ENCODE measurements at regions not wholly inside any gene's neighbourhood (a gene's known extent, or its start where the extent isn't known, plus 50 kb on each side); places are given as distances from the start of the nearest gene placed in this dataset.

GRCh38 chr16:66194866-66195265 is 171.6 kb upstream of the CDH5 start:
- no peak for TF ChIP-seq CTCF (IDR thresholded peaks at IDR 0.05; ENCODE audit: low read depth, low read length)
- no peak overlapping the region for H3K4me3 ChIP-seq (ENCODE audit: low read depth, low read length)

- no peak for TF ChIP-seq CTCF (IDR thresholded peaks at IDR 0.05; ENCODE audit: low read depth, low read length)
- no peak overlapping the region for H3K4me3 ChIP-seq (ENCODE audit: low read depth, low read length)
Observed at GRCh38 chr16:66193543-66194229, 172.8 kb upstream of the CDH5 start.

- H3K4me3 ChIP-seq (ENCODE audit: low read depth, low read length) = no peak overlapping the region
- no peak for TF ChIP-seq CTCF (IDR thresholded peaks at IDR 0.05; ENCODE audit: low read depth, low read length)
Observed at GRCh38 chr16:66190411-66190810, 176.1 kb upstream of the CDH5 start.

- TF ChIP-seq CTCF (IDR thresholded peaks at IDR 0.05; ENCODE audit: low read depth, low read length) = no peak
- no peak overlapping the region for H3K4me3 ChIP-seq (ENCODE audit: low read depth, low read length)
Observed at GRCh38 chr16:66189951-66190350, 176.5 kb upstream of the CDH5 start.

- no peak for TF ChIP-seq CTCF (IDR thresholded peaks at IDR 0.05; ENCODE audit: low read depth, low read length)
- H3K4me3 ChIP-seq (ENCODE audit: low read depth, low read length) = no peak overlapping the region
Observed at GRCh38 chr16:66188917-66189725, 177.4 kb upstream of the CDH5 start.

GRCh38 chr16:66186251-66186785 is 180.2 kb upstream of the CDH5 start:
- TF ChIP-seq CTCF (IDR thresholded peaks at IDR 0.05; ENCODE audit: low read depth, low read length) = no peak
- H3K4me3 ChIP-seq (ENCODE audit: low read depth, low read length) = no peak overlapping the region

- no peak overlapping the region for H3K4me3 ChIP-seq (ENCODE audit: low read depth, low read length)
- no peak for TF ChIP-seq CTCF (IDR thresholded peaks at IDR 0.05; ENCODE audit: low read depth, low read length)
Observed at GRCh38 chr16:66182592-66182991, 183.9 kb upstream of the CDH5 start.
